ENCODE measurements at regions not wholly inside any gene's neighbourhood (a gene's known extent, or its start where the extent isn't known, plus 50 kb on each side); places are given as distances from the start of the nearest gene placed in this dataset.

DNA sequence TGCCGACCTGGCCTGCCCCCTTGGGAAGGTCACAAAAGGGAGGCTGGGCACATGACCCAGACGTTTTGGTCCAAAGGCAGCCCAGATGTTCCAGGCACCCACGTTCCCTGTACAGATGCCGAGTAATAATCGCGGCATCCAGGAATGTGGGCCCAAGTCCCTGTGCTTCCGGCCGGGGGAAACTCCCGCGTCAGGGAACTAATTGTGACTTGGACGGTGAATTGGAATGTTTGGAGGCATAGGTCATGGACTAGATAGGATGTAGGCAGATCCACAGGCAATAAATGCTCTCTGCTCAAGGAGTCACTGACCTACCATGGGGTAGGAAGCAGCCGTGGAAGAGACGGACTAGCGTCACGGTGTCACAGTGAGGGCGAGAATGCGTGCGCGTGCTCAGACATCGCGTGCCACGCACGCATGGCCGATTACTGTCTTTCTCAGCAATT is 178.4 kb downstream of the DUSP10 start:
- Mint-ChIP-seq H3K4me1 (no peaks in the 10 kb centered on the region), H3K27ac (no peak overlapping the region), H3K27me3 (no peaks in the 10 kb centered on the region), H3K4me3 (no peak overlapping the region), H3K36me3 (no peaks in the 10 kb centered on the region), H3K9me3 (no peaks in the 10 kb centered on the region)
- CTCF ChIA-PET, result no interaction called here
- WGBS (ENCODE audit: insufficient coverage), result 95% methylated on average over 24 of the region's 24 CpGs
- no peak overlapping the region for H3K4me3 ChIP-seq (ENCODE audit: control insufficient read depth in 1 of 2, extremely low read depth in 1 of 2, low read length in 1 of 2)
- no peaks in the 10 kb centered on the region for H3K27me3 ChIP-seq (replicated peaks in 1 of 2; ENCODE audit: control insufficient read depth in 2 of 2, extremely low read depth in 1 of 2, insufficient read depth in 2 of 2, low read length in 1 of 2)
- H3K9me3 ChIP-seq, result no peaks in the 10 kb centered on the region
- H3K36me3 ChIP-seq (ENCODE audit: control insufficient read depth in 2 of 2, extremely low read depth in 1 of 2, insufficient read depth in 1 of 2, low read length in 1 of 2), result no peaks in the 10 kb centered on the region
- H3K27ac ChIP-seq (ENCODE audit: low read length), result no peak overlapping the region
- no peak for ATAC-seq (replicated peaks in 1 of 4)
- POLR2A ChIA-PET, result no interaction called here
- H3K4me1 ChIP-seq (ENCODE audit: control insufficient read depth in 1 of 2, extremely low read depth in 1 of 2, insufficient read depth in 2 of 2, low read length in 2 of 2), result no peaks in the 10 kb centered on the region
- DNase-seq, result no peak

DNA sequence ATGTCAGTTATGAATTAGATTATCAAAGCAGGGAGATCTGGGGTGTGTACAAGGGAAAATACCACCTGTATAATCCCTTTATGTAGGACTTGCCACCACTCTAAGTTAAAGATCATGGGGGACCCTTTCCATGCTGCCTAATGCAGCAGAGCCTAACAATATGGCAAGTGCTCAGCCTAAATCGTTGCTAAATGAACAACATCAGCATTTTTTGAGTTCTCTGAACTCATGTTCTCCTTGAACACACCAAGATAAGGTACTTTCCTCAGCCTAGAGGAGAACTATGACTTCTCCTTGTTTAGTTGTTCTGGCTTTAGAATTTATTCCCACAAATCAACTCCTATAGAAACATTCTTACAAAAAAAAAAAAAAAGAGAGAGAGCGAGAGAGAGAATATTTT is 177.0 kb downstream of the DUSP10 start:
- Mint-ChIP-seq H3K27me3 (no peaks in the 10 kb centered on the region), H3K9me3 (no peaks in the 10 kb centered on the region), H3K4me3 (no peak overlapping the region), H3K27ac (no peak overlapping the region), H3K4me1 (no peaks in the 10 kb centered on the region), H3K36me3 (no peaks in the 10 kb centered on the region)
- ATAC-seq (replicated peaks in 1 of 4) (no peak), DNase-seq (no peak)
- Histone ChIP-seq H3K4me1 (ENCODE audit: control insufficient read depth in 1 of 2, extremely low read depth in 1 of 2, insufficient read depth in 2 of 2, low read length in 2 of 2) (no peaks in the 10 kb centered on the region), H3K36me3 (ENCODE audit: control insufficient read depth in 2 of 2, extremely low read depth in 1 of 2, insufficient read depth in 1 of 2, low read length in 1 of 2) (no peaks in the 10 kb centered on the region), H3K27ac (ENCODE audit: low read length) (no peak overlapping the region), H3K27me3 (replicated peaks in 1 of 2; ENCODE audit: control insufficient read depth in 2 of 2, extremely low read depth in 1 of 2, insufficient read depth in 2 of 2, low read length in 1 of 2) (no peaks in the 10 kb centered on the region), H3K9me3 (no peaks in the 10 kb centered on the region), H3K4me3 (ENCODE audit: control insufficient read depth in 1 of 2, extremely low read depth in 1 of 2, low read length in 1 of 2) (no peak overlapping the region)
- POLR2A ChIA-PET, result interaction anchor here in 1 of 2 donors (0.7 kb wide), 1 partner anchor 218 kb away, joined by 3 read pairs; no protein-coding TSS in a partner anchor
- CTCF ChIA-PET, result no interaction called here
- no CpG with 5 or more reads among the region's 2 CpGs for WGBS (ENCODE audit: insufficient coverage)

DNA sequence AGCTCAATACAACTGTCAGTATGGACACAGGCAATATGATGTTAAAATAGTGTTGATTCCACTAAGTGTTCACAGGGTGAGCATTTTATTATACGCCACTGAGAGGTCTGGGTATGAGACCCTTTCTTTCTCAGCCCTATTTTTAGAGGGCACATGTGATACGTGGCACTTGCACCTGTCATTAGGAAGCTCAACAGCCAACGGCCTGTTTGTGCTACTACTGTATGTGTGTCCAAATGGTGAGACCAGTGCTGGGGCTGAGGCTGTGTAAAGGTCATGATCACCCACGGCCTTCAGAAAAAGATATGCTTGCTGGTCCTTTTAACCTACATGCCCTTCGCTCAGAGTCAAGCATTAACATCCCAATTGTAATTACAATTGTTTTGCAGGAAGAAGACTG is 176.2 kb downstream of the DUSP10 start:
- Mint-ChIP-seq H3K27ac (no peak overlapping the region), H3K4me3 (no peak overlapping the region), H3K9me3 (no peaks in the 10 kb centered on the region), H3K27me3 (no peaks in the 10 kb centered on the region), H3K36me3 (no peaks in the 10 kb centered on the region), H3K4me1 (no peaks in the 10 kb centered on the region)
- POLR2A ChIA-PET, result no interaction called here
- ATAC-seq (replicated peaks in 1 of 4) (no peak), DNase-seq (no peak)
- no peak overlapping the region for H3K27ac ChIP-seq (ENCODE audit: low read length)
- H3K9me3 ChIP-seq, result no peaks in the 10 kb centered on the region
- no peaks in the 10 kb centered on the region for H3K36me3 ChIP-seq (ENCODE audit: control insufficient read depth in 2 of 2, extremely low read depth in 1 of 2, insufficient read depth in 1 of 2, low read length in 1 of 2)
- no peaks in the 10 kb centered on the region for H3K27me3 ChIP-seq (replicated peaks in 1 of 2; ENCODE audit: control insufficient read depth in 2 of 2, extremely low read depth in 1 of 2, insufficient read depth in 2 of 2, low read length in 1 of 2)
- no peaks in the 10 kb centered on the region for H3K4me1 ChIP-seq (ENCODE audit: control insufficient read depth in 1 of 2, extremely low read depth in 1 of 2, insufficient read depth in 2 of 2, low read length in 2 of 2)
- WGBS (ENCODE audit: insufficient coverage), result 80% methylated on average over 2 of the region's 5 CpGs
- CTCF ChIA-PET, result interaction anchor here in 1 of 2 donors (1.1 kb wide), 1 partner anchor 9 kb away, joined by 4 read pairs; no protein-coding TSS in a partner anchor
- no peak overlapping the region for H3K4me3 ChIP-seq (ENCODE audit: control insufficient read depth in 1 of 2, extremely low read depth in 1 of 2, low read length in 1 of 2)

DNA sequence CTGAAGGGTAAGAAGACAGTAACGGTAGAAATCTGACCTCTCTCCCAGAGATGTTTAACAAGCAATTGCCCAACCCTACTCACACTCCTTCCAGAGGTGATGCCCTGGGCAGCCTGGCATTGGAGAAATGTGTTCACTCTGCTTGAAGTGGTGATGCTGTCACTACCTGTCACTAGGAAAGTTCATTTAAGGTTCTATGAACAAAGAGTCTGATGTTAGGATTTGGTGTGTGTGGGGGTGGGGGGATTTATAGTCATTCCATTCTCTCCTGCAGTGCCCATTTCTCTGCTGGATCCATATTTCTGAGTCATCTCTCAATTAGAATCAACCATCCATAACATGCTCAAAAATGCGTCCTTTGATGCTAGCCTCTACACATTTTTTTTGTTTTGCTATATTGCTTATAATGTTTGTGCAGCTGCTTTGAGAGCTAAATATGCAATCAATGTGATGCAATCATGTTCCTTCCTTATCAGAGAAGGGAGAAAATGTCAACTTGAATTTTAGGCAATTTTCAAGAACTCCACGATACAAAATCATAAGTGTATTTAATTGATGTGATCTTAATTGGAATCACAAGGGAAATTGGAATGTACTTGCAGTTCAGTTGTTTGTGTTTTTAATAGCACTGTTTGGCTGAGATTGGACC is 173.9 kb downstream of the DUSP10 start:
- H3K4me1 Mint-ChIP-seq, result no peaks in the 10 kb centered on the region
- H3K27ac Mint-ChIP-seq, result no peak overlapping the region
- H3K36me3 ChIP-seq (ENCODE audit: control insufficient read depth in 2 of 2, extremely low read depth in 1 of 2, insufficient read depth in 1 of 2, low read length in 1 of 2), result no peaks in the 10 kb centered on the region
- ATAC-seq (replicated peaks in 1 of 4) (no peak), DNase-seq (no peak)
- no peaks in the 10 kb centered on the region for H3K9me3 Mint-ChIP-seq
- ChIA-PET CTCF (no interaction called here), POLR2A (no interaction called here)
- H3K4me1 ChIP-seq (ENCODE audit: control insufficient read depth in 1 of 2, extremely low read depth in 1 of 2, insufficient read depth in 2 of 2, low read length in 2 of 2), result no peaks in the 10 kb centered on the region
- no peak overlapping the region for H3K4me3 ChIP-seq (ENCODE audit: control insufficient read depth in 1 of 2, extremely low read depth in 1 of 2, low read length in 1 of 2)
- H3K9me3 ChIP-seq, result no peaks in the 10 kb centered on the region
- H3K36me3 Mint-ChIP-seq, result no peaks in the 10 kb centered on the region
- no peak overlapping the region for H3K27ac ChIP-seq (ENCODE audit: low read length)
- 100% methylated on average over 1 of the region's 3 CpGs for WGBS (ENCODE audit: insufficient coverage)
- H3K27me3 Mint-ChIP-seq, result no peaks in the 10 kb centered on the region
- no peaks in the 10 kb centered on the region for H3K27me3 ChIP-seq (replicated peaks in 1 of 2; ENCODE audit: control insufficient read depth in 2 of 2, extremely low read depth in 1 of 2, insufficient read depth in 2 of 2, low read length in 1 of 2)
- H3K4me3 Mint-ChIP-seq, result no peak overlapping the region

DNA sequence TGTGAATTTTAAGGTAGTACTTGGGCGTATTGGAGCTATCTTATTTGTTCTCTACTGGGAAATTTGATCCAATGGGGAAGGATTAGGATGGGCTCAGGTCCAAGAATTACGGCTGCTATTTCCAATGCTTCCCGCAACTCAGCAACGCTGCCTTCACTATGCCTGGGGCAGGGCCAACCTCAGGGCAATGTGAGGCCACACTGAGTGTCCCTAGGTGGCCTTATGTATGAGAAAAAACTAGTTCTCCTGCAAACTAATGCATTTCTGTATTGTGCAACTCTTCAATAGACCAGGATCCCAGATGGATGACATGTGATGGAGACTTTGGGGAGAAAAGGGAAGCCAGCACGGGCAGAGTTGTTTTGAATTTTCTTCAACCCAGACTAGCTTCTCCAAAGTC is 168.1 kb downstream of the DUSP10 start:
- Mint-ChIP-seq H3K27ac (no peak overlapping the region), H3K9me3 (peaks cover 0 to 2% (median 0%) of the 10 kb centered on the region in 3 donors), H3K27me3 (no peaks in the 10 kb centered on the region), H3K36me3 (no peaks in the 10 kb centered on the region), H3K4me3 (no peak overlapping the region), H3K4me1 (no peaks in the 10 kb centered on the region)
- POLR2A ChIA-PET, result no interaction called here
- Histone ChIP-seq H3K9me3 (no peaks in the 10 kb centered on the region), H3K27me3 (replicated peaks in 1 of 2; ENCODE audit: control insufficient read depth in 2 of 2, extremely low read depth in 1 of 2, insufficient read depth in 2 of 2, low read length in 1 of 2) (no peaks in the 10 kb centered on the region), H3K27ac (ENCODE audit: low read length) (no peak overlapping the region), H3K36me3 (ENCODE audit: control insufficient read depth in 2 of 2, extremely low read depth in 1 of 2, insufficient read depth in 1 of 2, low read length in 1 of 2) (no peaks in the 10 kb centered on the region), H3K4me1 (ENCODE audit: control insufficient read depth in 1 of 2, extremely low read depth in 1 of 2, insufficient read depth in 2 of 2, low read length in 2 of 2) (no peaks in the 10 kb centered on the region), H3K4me3 (ENCODE audit: control insufficient read depth in 1 of 2, extremely low read depth in 1 of 2, low read length in 1 of 2) (no peak overlapping the region)
- no peak for ATAC-seq (replicated peaks in 1 of 4)
- WGBS (ENCODE audit: insufficient coverage), result 98% methylated on average over 4 of the region's 5 CpGs
- DNase-seq, result no peak
- CTCF ChIA-PET, result no interaction called here

DNA sequence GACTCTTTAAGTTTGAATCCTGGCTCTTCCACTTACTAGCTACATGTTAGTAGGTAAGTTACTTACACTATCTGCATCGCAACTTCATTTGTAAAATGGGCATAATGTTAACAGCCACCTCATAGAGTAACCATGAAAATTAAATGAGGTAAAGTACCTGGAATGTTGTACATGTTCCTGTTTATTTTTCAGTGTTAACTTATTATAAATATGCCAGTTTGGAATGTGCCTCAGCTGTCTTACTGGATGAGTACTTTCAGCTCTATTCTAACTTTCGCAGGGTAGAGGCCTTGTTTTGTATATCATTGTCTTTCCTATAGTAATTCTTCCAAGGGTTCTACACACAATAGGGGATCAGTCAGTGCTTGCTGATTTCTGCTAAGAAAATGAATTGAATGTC is 167.4 kb downstream of the DUSP10 start:
- no peak overlapping the region for H3K27ac ChIP-seq (ENCODE audit: low read length)
- POLR2A ChIA-PET, result no interaction called here
- ATAC-seq (replicated peaks in 1 of 4), result no peak
- no peaks in the 10 kb centered on the region for H3K36me3 ChIP-seq (ENCODE audit: control insufficient read depth in 2 of 2, extremely low read depth in 1 of 2, insufficient read depth in 1 of 2, low read length in 1 of 2)
- H3K9me3 ChIP-seq, result no peaks in the 10 kb centered on the region
- no peaks in the 10 kb centered on the region for H3K4me1 ChIP-seq (ENCODE audit: control insufficient read depth in 1 of 2, extremely low read depth in 1 of 2, insufficient read depth in 2 of 2, low read length in 2 of 2)
- Mint-ChIP-seq H3K36me3 (no peaks in the 10 kb centered on the region), H3K9me3 (peaks cover 0 to 2% (median 0%) of the 10 kb centered on the region in 3 donors), H3K27ac (no peak overlapping the region), H3K27me3 (no peaks in the 10 kb centered on the region), H3K4me3 (no peak overlapping the region), H3K4me1 (no peaks in the 10 kb centered on the region)
- H3K4me3 ChIP-seq (ENCODE audit: control insufficient read depth in 1 of 2, extremely low read depth in 1 of 2, low read length in 1 of 2), result no peak overlapping the region
- no peak for DNase-seq
- WGBS (ENCODE audit: insufficient coverage), result no CpG with 5 or more reads among the region's 2 CpGs
- no peaks in the 10 kb centered on the region for H3K27me3 ChIP-seq (replicated peaks in 1 of 2; ENCODE audit: control insufficient read depth in 2 of 2, extremely low read depth in 1 of 2, insufficient read depth in 2 of 2, low read length in 1 of 2)
- CTCF ChIA-PET, result no interaction called here

DNA sequence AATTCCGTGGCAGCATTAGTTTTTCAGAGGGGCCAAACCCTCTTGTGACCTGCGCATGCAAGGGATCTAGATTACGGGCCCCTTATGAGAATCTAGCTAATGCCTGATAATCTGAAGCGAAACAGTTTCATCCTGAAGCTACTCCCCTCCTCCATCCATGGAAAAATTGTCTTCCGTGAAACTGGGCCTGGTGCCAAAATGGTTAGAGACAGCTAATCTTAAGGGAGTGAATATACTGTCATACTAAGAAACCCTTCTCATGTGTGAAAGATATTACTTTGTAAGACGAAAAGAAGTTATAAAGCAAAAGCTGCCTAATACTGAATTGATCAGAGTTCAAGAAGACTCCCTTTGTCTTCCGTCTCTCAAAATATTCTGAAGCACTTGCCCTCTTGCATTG is 166.3 kb downstream of the DUSP10 start:
- H3K27ac Mint-ChIP-seq, result no peak overlapping the region
- POLR2A ChIA-PET, result no interaction called here

More for the DNA sequence above, 166.3 kb downstream of the DUSP10 start:
- no peak for ATAC-seq (replicated peaks in 1 of 4)
- Histone ChIP-seq H3K27me3 (replicated peaks in 1 of 2; ENCODE audit: control insufficient read depth in 2 of 2, extremely low read depth in 1 of 2, insufficient read depth in 2 of 2, low read length in 1 of 2) (no peaks in the 10 kb centered on the region), H3K27ac (ENCODE audit: low read length) (no peak overlapping the region), H3K4me1 (ENCODE audit: control insufficient read depth in 1 of 2, extremely low read depth in 1 of 2, insufficient read depth in 2 of 2, low read length in 2 of 2) (no peaks in the 10 kb centered on the region), H3K9me3 (no peaks in the 10 kb centered on the region), H3K4me3 (ENCODE audit: control insufficient read depth in 1 of 2, extremely low read depth in 1 of 2, low read length in 1 of 2) (no peak overlapping the region), H3K36me3 (ENCODE audit: control insufficient read depth in 2 of 2, extremely low read depth in 1 of 2, insufficient read depth in 1 of 2, low read length in 1 of 2) (no peaks in the 10 kb centered on the region)
- CTCF ChIA-PET, result no interaction called here
- Mint-ChIP-seq H3K36me3 (no peaks in the 10 kb centered on the region), H3K27me3 (no peaks in the 10 kb centered on the region), H3K9me3 (peaks cover 0 to 2% (median 0%) of the 10 kb centered on the region in 3 donors), H3K4me1 (no peaks in the 10 kb centered on the region), H3K4me3 (no peak overlapping the region)
- DNase-seq, result no peak
- 89% methylated on average over 1 of the region's 7 CpGs for WGBS (ENCODE audit: insufficient coverage)
